HG03280 (cell line): ENCODE measurements at regions not wholly inside any gene's neighbourhood (a gene's known extent, or its start where the extent isn't known, plus 50 kb on each side); places are given as distances from the start of the nearest gene placed in this dataset.
"Not testable (repeated sequence)": the region's sequence is repeated elsewhere in the genome, so short reads cannot be mapped to it uniquely, and the experiment has no call there.

Source experiments
- ATAC-seq: cut with Tn5 transposase; IDR thresholded peaks from one replicate; pipeline ENCODE4 v1.9.1; 2021; ENCODE audit warnings: mild to moderate bottlenecking, moderate library complexity; ENCODE audit not compliant: unreplicated experiment

DNA sequence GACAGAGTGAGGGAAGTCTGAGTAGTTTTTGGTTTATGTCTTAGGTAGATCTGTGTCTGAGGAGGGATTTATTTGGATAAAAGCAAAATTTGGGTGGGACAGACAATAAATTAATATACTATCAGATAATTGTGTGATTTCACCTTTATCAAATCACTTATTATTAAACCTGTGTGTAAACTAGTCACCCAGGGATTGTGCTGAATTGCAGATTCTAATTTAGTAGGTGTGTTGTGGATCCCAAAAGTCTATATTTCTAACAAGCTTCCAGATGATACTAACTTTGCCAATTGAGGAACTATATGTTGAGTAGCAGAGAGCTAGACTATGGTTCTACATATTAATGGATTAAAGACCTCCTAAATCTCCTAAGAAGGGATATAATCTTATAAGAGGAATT, 978.5 kb upstream of the FBXO33 start:
- no peak for ATAC-seq

DNA sequence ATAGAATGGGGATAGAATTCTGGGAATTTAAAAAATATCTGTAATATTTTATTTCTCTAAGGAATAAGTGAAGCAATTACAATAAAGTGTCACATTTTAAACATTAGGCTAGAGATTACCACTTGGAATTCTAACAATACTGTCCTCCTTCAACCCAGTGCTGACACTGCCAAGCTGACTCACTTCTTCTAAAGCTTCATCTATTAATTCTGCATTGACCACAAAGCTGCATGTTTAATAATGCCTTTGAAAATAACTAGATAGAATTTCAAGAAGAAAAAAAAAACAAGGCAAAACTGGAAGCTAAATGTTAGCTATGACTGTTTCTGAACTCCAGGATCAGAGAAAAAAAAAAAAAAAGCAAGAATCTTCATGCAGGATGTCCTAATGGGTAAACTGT, 970.7 kb upstream of the FBXO33 start:
- no peak for ATAC-seq

GRCh38 chr14:40398981-40399380, 966.7 kb upstream of the FBXO33 start:
- no peak for ATAC-seq

- no peak for ATAC-seq
These were observed 962.6 kb upstream of the FBXO33 start for GRCh38 chr14:40394634-40395340.

DNA sequence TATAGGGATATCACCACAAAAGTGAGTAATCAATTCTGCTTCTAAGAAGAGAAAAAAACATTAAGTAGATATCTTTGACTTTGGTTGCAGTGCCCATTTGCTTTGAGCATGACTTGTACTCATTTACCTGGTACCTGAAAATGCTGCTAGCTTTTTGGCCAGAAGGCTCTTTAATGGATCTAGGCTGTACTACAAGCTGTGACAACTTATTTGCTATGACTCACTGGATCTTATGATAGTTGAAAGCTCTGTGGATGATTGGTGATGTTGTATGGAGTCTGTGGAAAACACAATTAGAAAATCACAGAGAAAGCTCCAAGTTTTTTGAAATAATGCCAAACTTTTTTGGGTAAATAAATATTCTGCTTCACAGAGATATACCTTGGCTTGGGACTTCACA, 960.9 kb upstream of the FBXO33 start:
- ATAC-seq: no peak

GRCh38 chr14:40386433-40386832, 954.2 kb upstream of the FBXO33 start:
- no peak for ATAC-seq

- no peak for ATAC-seq
These were observed 942.0 kb upstream of the FBXO33 start for GRCh38 chr14:40374221-40374620.

DNA sequence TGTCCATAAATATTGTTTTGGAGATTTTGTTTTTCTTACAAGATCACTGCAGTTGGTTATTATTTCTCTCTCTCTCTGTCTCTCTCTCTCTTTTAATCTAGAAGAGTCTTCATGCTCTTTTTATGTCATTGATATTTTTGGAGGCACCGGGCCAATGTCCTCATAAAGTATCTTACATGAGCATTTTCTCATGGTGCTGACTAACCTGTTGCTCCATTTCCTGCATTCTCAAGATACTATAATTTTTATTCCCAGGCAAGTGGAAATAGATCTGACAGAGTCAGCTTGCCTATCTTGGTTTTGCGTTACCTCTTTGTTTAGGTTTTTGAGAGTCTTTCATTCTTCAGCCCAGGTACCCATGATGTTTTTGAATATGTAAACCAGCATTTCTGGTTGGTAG, 938.8 kb upstream of the FBXO33 start:
- ATAC-seq: no peak

DNA sequence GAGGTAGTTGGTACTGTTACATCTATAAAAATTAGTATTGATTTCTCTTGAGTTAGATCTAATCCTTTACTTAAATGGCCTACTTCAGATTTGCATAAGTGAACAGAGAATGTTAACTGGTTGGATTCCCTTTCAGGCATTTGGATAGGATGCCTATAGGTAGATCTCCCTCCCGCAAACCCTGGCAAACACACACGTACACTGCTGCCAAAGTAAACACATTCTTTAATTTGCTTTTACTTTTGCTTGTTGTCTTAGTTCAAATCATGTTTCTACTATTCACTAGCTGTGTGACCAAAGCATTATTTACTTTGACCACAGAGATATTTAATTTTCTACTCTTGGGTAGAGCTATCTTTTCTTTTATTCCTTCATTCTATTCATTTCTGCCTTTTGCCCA, 936.1 kb upstream of the FBXO33 start:
- ATAC-seq: no peak

DNA sequence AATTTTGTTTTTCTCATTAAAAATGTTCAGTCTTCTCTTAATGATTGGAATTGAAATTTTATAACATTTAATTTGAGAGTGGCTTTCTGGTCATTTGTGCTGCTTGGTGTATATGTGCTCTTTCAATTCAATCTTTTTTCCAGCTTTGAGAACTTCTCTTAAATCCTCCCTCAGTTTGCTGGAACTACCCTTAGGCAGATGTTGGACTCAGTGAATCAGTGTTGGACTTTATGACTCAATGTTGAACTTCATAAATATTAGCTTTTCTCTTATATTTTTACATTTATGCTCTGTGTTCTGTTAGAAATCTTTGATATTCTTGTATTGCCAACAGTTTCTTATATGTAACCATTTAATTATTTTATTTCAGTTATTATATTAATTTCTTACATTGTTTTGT, 935.5 kb upstream of the FBXO33 start:
- ATAC-seq: no peak

- ATAC-seq: no peak
These were observed 933.1 kb upstream of the FBXO33 start for GRCh38 chr14:40365305-40365704.

- ATAC-seq: no peak
These were observed 930.6 kb upstream of the FBXO33 start for GRCh38 chr14:40362856-40363255.

GRCh38 chr14:40354754-40355153, 922.5 kb upstream of the FBXO33 start:
- no peak for ATAC-seq

GRCh38 chr14:40348104-40348503, 915.9 kb upstream of the FBXO33 start:
- ATAC-seq: not testable (repeated sequence)

DNA sequence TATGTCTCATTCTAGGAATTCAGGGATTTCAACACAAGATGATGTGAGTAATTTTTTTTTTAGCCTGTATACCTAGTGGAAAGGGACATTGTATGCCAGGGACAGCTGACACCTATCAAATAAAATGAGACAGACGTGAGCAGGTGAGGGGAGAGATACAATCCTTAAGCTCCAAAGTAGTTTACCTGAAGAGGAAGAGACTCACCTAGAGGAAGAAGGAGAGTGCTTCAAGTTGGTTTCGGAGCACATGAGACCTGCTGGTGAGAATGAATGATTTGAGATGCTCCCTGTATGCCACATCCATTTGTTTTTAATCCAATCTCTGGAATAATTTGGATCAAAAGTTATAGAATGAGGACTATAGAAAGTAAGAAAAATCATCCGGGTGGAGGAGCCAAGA, 915.4 kb upstream of the FBXO33 start:
- no peak for ATAC-seq

DNA sequence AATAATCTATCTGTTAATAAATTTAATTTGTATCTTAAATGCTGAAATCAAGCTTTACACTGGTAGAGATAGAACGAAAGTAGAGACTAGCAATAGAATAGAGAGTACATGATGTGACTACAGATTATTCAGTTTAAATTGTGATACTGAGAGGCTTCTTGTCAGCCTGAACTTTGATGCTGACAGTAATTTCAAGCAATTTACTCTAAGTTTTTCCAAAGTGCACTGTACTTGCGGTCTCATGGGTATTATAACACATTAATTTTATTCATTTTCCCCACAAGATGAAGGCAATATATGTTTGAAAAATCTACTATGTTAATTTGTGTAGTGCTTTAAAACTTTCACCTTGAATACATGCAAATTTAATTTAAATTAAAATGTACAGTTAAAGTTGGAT, 914.0 kb upstream of the FBXO33 start:
- ATAC-seq: no peak

DNA sequence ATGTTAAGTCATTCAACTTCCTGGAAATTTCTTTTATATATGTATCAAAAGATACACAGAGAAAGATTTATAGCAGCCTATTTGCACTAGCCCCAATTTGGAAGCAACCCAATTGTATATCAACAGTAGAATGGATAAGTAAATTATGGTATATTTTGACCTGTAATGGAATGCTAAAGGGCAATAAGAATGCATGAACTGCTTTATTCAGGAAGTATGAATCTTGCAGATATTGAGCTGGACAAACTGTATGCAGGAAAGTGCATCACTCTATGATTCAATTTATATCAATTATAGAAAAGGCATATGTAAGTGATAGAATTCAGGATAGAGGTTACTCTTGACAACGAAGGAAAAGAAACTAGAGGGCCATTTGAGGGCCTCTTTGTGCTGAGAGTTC, 913.1 kb upstream of the FBXO33 start:
- ATAC-seq: no peak

DNA sequence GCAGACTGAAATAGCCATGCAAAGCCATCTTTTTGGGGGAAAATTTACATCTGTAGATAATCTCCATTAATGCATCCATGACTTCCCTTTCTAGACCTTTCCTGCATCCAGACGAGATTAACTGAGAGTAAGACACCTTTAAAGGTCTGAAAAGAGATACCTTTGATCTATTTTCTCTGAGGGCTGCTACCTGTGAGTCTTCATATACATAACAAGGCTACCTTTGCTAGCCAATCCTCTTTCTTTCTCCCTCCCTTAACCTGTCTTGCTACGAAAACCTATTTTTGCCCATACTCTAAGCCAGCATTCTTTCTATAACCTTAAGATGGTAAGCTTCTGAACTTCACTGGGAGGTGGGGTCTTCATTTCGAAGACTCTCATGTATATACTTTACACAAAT, 908.5 kb upstream of the FBXO33 start:
- ATAC-seq: no peak

DNA sequence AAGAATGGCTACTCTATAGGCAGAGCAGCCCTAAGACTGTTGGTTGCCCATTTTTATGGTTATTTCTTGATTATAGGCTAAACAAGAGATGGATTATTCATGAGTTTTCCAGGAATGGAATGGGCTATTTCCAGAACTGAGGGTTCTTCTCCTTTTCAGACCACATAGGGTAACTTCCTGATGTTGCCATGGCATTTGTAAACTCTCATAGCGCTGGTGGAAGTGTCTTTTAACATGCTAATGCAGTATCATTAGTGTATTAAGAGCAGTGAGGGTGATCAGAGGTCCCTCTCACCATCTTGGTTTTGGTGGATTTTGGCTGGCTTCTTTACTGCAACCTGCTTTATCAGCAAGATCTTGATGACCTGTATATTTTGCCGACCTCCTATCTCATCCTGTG, 904.6 kb upstream of the FBXO33 start:
- ATAC-seq: no peak

DNA sequence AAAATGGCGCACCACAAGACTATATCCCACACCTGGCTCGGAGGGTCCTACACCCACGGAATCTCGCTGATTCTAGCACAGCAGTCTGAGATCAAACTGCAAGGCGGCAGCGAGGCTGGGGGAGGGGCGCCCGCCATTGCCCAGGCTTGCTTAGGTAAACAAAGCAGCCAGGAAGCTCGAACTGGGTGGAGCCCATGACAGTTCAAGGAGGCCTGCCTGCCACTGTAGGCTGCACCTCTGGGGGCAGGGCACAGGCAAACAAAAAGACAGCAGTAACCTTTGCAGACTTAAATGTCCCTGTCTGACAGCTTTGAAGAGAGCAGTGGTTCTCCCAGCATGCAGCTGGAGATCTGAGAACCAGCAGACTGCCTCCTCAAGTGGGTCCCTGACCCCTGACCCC, 894.3 kb upstream of the FBXO33 start:
- not testable (repeated sequence) for ATAC-seq

- no peak for ATAC-seq
These were observed 886.0 kb upstream of the FBXO33 start for GRCh38 chr14:40318211-40318719.

DNA sequence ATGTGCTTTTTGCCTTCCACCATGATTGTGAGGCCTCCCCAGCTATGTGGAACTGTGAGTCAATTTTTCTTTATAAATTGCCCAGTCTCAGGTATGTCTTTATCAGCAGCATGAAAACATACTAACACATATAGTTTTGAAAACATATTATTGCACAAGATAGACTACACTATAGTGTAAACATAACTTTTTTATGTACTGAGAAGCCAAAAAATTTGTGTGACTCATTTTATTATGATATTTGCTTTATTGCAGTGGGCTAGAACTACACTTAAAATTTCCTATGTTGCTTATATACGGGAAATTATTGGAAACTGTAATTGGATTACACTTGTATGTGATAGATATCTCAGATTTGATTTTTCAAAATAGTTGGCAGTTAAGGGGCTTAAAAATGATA, 885.5 kb upstream of the FBXO33 start:
- ATAC-seq: no peak

- no peak for ATAC-seq
These were observed 880.1 kb upstream of the FBXO33 start for GRCh38 chr14:40312296-40312695.
